ENCODE measurements at regions not wholly inside any gene's neighbourhood (a gene's known extent, or its start where the extent isn't known, plus 50 kb on each side); places are given as distances from the start of the nearest gene placed in this dataset.

GRCh38 chr7:96838481-96838880, 128.8 kb upstream of the SEM1 start:
- H3K4me3 Mint-ChIP-seq = no peak overlapping the region
- no peaks in the 10 kb centered on the region for H3K36me3 Mint-ChIP-seq (ENCODE audit: insufficient read depth)
- no peak for ATAC-seq
- no peaks in the 10 kb centered on the region for H3K9me3 Mint-ChIP-seq
- DNase-seq = no peak
- H3K4me1 Mint-ChIP-seq (ENCODE audit: low read depth) = peaks cover 36% of the 10 kb centered on the region
- peaks cover 34% of the 10 kb centered on the region for H3K27me3 Mint-ChIP-seq (ENCODE audit: low read depth)

- DNase-seq = no peak
- Mint-ChIP-seq H3K4me1 (ENCODE audit: low read depth) (no peaks in the 10 kb centered on the region), H3K36me3 (ENCODE audit: insufficient read depth) (no peaks in the 10 kb centered on the region), H3K4me3 (no peak overlapping the region), H3K27me3 (ENCODE audit: low read depth) (peaks cover 8% of the 10 kb centered on the region), H3K9me3 (no peaks in the 10 kb centered on the region)
- no peak for ATAC-seq
These were observed 145.5 kb upstream of the SEM1 start for GRCh38 chr7:96855139-96855538.

GRCh38 chr7:96855691-96856090, 146.0 kb upstream of the SEM1 start:
- H3K36me3 Mint-ChIP-seq (ENCODE audit: insufficient read depth) = no peaks in the 10 kb centered on the region
- no peak for ATAC-seq

GRCh38 chr7:96869538-96869937, 135.8 kb upstream of the DLX6 start:
- H3K27me3 Mint-ChIP-seq (ENCODE audit: low read depth) = peaks cover 7% of the 10 kb centered on the region
- ATAC-seq = no peak
- no peaks in the 10 kb centered on the region for H3K9me3 Mint-ChIP-seq
- no peak for DNase-seq
- H3K4me1 Mint-ChIP-seq (ENCODE audit: low read depth) = no peaks in the 10 kb centered on the region
- no peaks in the 10 kb centered on the region for H3K36me3 Mint-ChIP-seq (ENCODE audit: insufficient read depth)
- no peak overlapping the region for H3K4me3 Mint-ChIP-seq

More at GRCh38 chr7:96855691-96856090, 146.0 kb upstream of the SEM1 start:
- DNase-seq = no peak
- Mint-ChIP-seq H3K4me3 (no peak overlapping the region), H3K4me1 (ENCODE audit: low read depth) (no peaks in the 10 kb centered on the region), H3K9me3 (no peaks in the 10 kb centered on the region), H3K27me3 (ENCODE audit: low read depth) (peaks cover 8% of the 10 kb centered on the region)

- H3K4me3 Mint-ChIP-seq = no peak overlapping the region
These were observed 135.2 kb upstream of the DLX6 start for GRCh38 chr7:96870185-96870584.

GRCh38 chr7:96870934-96871333, 134.4 kb upstream of the DLX6 start:
- DNase-seq = no peak
- no peaks in the 10 kb centered on the region for H3K9me3 Mint-ChIP-seq
- ATAC-seq = no peak

More at GRCh38 chr7:96870185-96870584, 135.2 kb upstream of the DLX6 start:
- no peak for DNase-seq
- Mint-ChIP-seq H3K27me3 (ENCODE audit: low read depth) (peaks cover 7% of the 10 kb centered on the region), H3K4me1 (ENCODE audit: low read depth) (no peaks in the 10 kb centered on the region), H3K36me3 (ENCODE audit: insufficient read depth) (no peaks in the 10 kb centered on the region), H3K9me3 (no peaks in the 10 kb centered on the region)
- no peak for ATAC-seq

GRCh38 chr7:96887426-96887825, 117.9 kb upstream of the DLX6 start:
- Mint-ChIP-seq H3K4me3 (no peak overlapping the region), H3K9me3 (no peaks in the 10 kb centered on the region), H3K4me1 (ENCODE audit: low read depth) (no peaks in the 10 kb centered on the region), H3K27me3 (ENCODE audit: low read depth) (no peaks in the 10 kb centered on the region), H3K36me3 (ENCODE audit: insufficient read depth) (no peaks in the 10 kb centered on the region)
- DNase-seq (no peak), ATAC-seq (no peak)

More at GRCh38 chr7:96870934-96871333, 134.4 kb upstream of the DLX6 start:
- no peaks in the 10 kb centered on the region for H3K36me3 Mint-ChIP-seq (ENCODE audit: insufficient read depth)
- no peaks in the 10 kb centered on the region for H3K4me1 Mint-ChIP-seq (ENCODE audit: low read depth)
- no peak overlapping the region for H3K4me3 Mint-ChIP-seq
- peaks cover 7% of the 10 kb centered on the region for H3K27me3 Mint-ChIP-seq (ENCODE audit: low read depth)

GRCh38 chr7:96899108-96899507, 106.2 kb upstream of the DLX6 start:
- H3K36me3 Mint-ChIP-seq (ENCODE audit: insufficient read depth) = no peaks in the 10 kb centered on the region
- ATAC-seq (no peak), DNase-seq (no peak)
- H3K4me3 Mint-ChIP-seq = no peak overlapping the region
- H3K9me3 Mint-ChIP-seq = no peaks in the 10 kb centered on the region
- H3K4me1 Mint-ChIP-seq (ENCODE audit: low read depth) = no peaks in the 10 kb centered on the region
- peaks cover 5% of the 10 kb centered on the region for H3K27me3 Mint-ChIP-seq (ENCODE audit: low read depth)

- Mint-ChIP-seq H3K27me3 (ENCODE audit: low read depth) (peaks cover 5% of the 10 kb centered on the region), H3K4me1 (ENCODE audit: low read depth) (no peaks in the 10 kb centered on the region), H3K4me3 (no peak overlapping the region), H3K36me3 (ENCODE audit: insufficient read depth) (no peaks in the 10 kb centered on the region), H3K9me3 (no peaks in the 10 kb centered on the region)
- no peak for ATAC-seq
- no peak for DNase-seq
These were observed 103.4 kb upstream of the DLX6 start for GRCh38 chr7:96901822-96902445.

GRCh38 chr7:96903906-96904305, 101.4 kb upstream of the DLX6 start:
- no peaks in the 10 kb centered on the region for H3K9me3 Mint-ChIP-seq
- no peak for ATAC-seq

GRCh38 chr7:96910486-96910885, 94.9 kb upstream of the DLX6 start:
- no peaks in the 10 kb centered on the region for H3K36me3 Mint-ChIP-seq (ENCODE audit: insufficient read depth)
- H3K4me3 Mint-ChIP-seq = no peak overlapping the region
- ATAC-seq = no peak

More at GRCh38 chr7:96903906-96904305, 101.4 kb upstream of the DLX6 start:
- Mint-ChIP-seq H3K4me1 (ENCODE audit: low read depth) (no peaks in the 10 kb centered on the region), H3K4me3 (no peak overlapping the region), H3K36me3 (ENCODE audit: insufficient read depth) (no peaks in the 10 kb centered on the region), H3K27me3 (ENCODE audit: low read depth) (peaks cover 9% of the 10 kb centered on the region)
- DNase-seq = no peak

GRCh38 chr7:96915029-96915428, 90.3 kb upstream of the DLX6 start:
- no peak for DNase-seq
- Mint-ChIP-seq H3K36me3 (ENCODE audit: insufficient read depth) (no peaks in the 10 kb centered on the region), H3K9me3 (no peaks in the 10 kb centered on the region), H3K27me3 (ENCODE audit: low read depth) (peaks cover 8% of the 10 kb centered on the region), H3K4me1 (ENCODE audit: low read depth) (no peaks in the 10 kb centered on the region), H3K4me3 (no peak overlapping the region)
- ATAC-seq = no peak

More at GRCh38 chr7:96910486-96910885, 94.9 kb upstream of the DLX6 start:
- H3K9me3 Mint-ChIP-seq = no peaks in the 10 kb centered on the region
- no peaks in the 10 kb centered on the region for H3K4me1 Mint-ChIP-seq (ENCODE audit: low read depth)
- H3K27me3 Mint-ChIP-seq (ENCODE audit: low read depth) = peaks cover 12% of the 10 kb centered on the region
- DNase-seq = no peak

GRCh38 chr7:96920064-96920463, 85.3 kb upstream of the DLX6 start:
- H3K27me3 Mint-ChIP-seq (ENCODE audit: low read depth) = peaks cover 7% of the 10 kb centered on the region
- no peaks in the 10 kb centered on the region for H3K9me3 Mint-ChIP-seq
- no peak overlapping the region for H3K4me3 Mint-ChIP-seq
- H3K4me1 Mint-ChIP-seq (ENCODE audit: low read depth) = no peaks in the 10 kb centered on the region
- DNase-seq (no peak), ATAC-seq (no peak)
- no peaks in the 10 kb centered on the region for H3K36me3 Mint-ChIP-seq (ENCODE audit: insufficient read depth)

GRCh38 chr7:96920713-96921112, 84.6 kb upstream of the DLX6 start:
- Mint-ChIP-seq H3K36me3 (ENCODE audit: insufficient read depth) (no peaks in the 10 kb centered on the region), H3K27me3 (ENCODE audit: low read depth) (peaks cover 6% of the 10 kb centered on the region), H3K9me3 (no peaks in the 10 kb centered on the region), H3K4me3 (no peak overlapping the region), H3K4me1 (ENCODE audit: low read depth) (no peaks in the 10 kb centered on the region)
- no peak for DNase-seq
- no peak for ATAC-seq

GRCh38 chr7:96921231-96921630, 84.1 kb upstream of the DLX6 start:
- ATAC-seq (no peak), DNase-seq (no peak)
- Mint-ChIP-seq H3K36me3 (ENCODE audit: insufficient read depth) (no peaks in the 10 kb centered on the region), H3K27me3 (ENCODE audit: low read depth) (peaks cover 6% of the 10 kb centered on the region), H3K4me3 (no peak overlapping the region), H3K4me1 (ENCODE audit: low read depth) (no peaks in the 10 kb centered on the region), H3K9me3 (no peaks in the 10 kb centered on the region)

Measured in activated T-cell treated with anti-CD3 and anti-CD28 coated beads, Interleukin-2, amount 50 U/mL, for 4 hours (primary cell).